ENCODE measurements at regions not wholly inside any gene's neighbourhood (a gene's known extent, or its start where the extent isn't known, plus 50 kb on each side); places are given as distances from the start of the nearest gene placed in this dataset.

DNA sequence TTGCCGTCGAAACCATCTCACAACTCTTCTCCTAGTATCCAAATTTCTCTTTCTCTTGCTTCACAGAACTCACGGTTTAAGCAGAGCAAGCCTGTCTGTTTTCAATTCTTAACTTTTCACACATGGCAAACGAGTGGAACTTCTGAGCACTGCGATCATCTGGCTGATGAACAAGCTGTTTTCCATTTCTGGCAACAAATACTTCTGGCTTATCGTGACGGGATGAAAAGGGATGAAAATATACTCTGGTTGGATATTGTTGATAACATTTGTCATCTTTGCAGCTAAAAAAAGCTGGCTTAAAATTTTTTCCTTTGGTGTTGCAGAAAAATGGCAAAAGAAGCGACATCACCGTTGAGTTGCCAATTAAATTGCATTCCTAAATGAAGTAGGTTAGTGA is 515.2 kb upstream of the JARID2 start:
- DNase-seq: peak; percentile 62

- DNase-seq: no peak
Measured at GRCh38 chr6:14731611-14732010, 514.3 kb upstream of the JARID2 start.

- no peak for DNase-seq
Measured at GRCh38 chr6:14732226-14732843, 513.5 kb upstream of the JARID2 start.

GRCh38 chr6:14732844-14733757 is 512.8 kb upstream of the JARID2 start:
- no peak for DNase-seq

GRCh38 chr6:14734052-14734415 is 511.8 kb upstream of the JARID2 start:
- DNase-seq: no peak

- no peak for DNase-seq
Measured at GRCh38 chr6:14734416-14735340, 511.2 kb upstream of the JARID2 start.

- DNase-seq: no peak
Measured at GRCh38 chr6:14735956-14736486, 509.8 kb upstream of the JARID2 start.

DNA sequence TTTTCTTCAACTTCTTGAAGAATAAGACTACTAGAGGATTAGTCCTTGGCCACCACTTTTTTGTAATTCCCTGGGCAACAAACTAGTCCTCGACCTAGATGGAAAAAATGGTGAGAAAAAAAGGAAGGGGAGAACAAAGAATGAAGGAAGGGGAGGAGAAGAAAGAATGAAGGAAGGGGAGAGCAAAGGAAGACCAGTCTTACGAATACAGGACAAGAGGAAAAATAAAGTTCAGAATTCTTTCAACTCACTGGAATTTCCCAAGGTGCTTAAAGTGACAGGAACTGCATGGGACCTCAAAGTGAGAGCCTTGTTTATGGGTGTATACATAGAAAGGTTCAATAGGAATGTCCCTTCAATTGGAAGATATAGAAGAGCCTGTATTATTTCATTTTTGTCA is 509.3 kb upstream of the JARID2 start:
- DNase-seq: no peak

- no peak for DNase-seq
Measured at GRCh38 chr6:14738497-14738896, 507.4 kb upstream of the JARID2 start.

DNA sequence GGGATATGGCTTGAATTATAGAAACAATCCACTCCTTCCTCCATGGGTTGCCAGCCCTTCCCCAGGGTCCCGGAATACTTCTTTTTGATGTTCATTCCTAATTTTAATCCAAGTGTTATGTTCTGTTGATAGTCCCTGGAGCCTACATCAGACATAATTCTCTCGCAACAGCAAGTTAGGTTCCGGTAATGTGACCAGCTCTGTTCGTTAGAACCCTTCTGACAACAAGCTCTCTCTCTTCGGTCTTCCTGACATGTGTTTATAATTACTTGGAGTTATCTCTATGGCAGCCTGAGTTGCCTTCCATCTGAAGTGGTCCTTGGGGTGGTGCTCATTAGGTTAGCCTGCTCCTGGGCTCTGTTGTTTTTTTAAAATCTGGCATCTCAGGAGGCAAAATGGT is 506.9 kb upstream of the JARID2 start:
- no peak for DNase-seq

GRCh38 chr6:14739827-14740226 is 506.0 kb upstream of the JARID2 start:
- DNase-seq: no peak

GRCh38 chr6:14742171-14742570 is 503.7 kb upstream of the JARID2 start:
- no peak for DNase-seq

DNA sequence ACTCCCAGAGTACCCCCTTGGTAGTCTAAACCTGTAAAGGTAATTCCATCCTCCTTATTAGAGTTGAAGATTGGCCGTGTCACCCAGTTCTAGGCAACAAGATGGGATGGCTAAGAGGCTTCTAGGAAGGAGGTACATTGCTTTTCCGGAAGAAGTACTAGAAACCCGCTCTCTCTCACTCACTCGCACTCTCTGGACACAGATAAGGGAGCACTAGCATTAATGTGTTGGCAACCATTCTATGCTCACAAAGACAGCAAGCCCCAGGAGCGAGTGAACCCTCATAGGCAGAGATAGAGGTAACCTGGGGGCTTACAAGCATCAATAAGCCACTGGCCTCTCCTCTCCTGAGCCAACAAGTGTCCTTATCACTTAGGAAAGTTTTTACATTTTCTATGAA is 503.2 kb upstream of the JARID2 start:
- no peak for DNase-seq

GRCh38 chr6:14743144-14743473 is 502.8 kb upstream of the JARID2 start:
- no peak for DNase-seq

GRCh38 chr6:14743474-14744211 is 502.2 kb upstream of the JARID2 start:
- no peak for DNase-seq

DNA sequence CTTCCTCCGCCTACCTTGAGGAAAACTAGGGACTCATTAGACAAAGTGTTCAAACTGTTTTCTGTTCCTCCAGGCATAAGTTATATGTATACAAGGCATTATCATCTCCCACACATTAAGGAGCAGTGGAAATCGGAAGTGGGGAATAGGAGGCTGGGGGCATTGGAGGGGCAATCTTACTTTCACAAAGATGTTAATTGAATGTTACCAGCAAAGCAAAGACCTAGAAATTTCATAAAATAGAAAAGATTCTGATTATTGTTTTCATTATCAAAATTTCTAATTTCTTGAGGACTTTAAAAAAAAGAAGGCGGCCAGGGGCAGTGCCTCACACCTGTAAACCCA is 501.7 kb upstream of the JARID2 start:
- DNase-seq: no peak

DNA sequence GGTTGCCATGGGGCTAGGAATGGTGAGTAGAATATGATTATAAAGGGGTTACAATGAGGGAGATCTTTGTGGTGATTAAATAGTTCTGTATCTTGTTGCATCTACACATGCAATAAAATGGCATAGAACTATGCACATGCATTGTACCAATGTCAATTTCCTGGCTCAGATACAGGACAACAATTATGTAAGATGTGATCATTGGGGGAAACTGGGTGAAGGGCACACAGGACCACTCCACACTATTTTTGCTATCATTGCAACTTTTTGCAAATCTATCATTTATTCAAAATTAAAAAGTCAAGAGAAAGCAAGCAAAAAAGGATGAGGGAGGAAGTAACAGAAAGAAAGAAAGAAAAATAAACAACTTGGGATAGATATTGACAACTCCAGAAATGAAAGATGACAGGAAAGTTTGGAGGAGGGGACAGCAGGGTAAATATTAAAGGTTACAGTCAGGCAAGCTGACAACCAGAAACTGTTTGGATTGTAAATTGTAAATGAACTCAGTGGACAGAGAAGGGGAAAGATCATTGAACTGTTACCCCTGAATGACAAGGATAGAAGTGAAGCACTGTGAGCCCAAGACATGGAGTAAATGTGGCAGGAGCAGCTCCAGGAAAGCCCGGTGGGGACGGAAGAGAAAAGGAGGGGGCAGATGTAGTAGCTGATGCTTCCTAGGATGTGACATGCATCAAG is 499.6 kb upstream of the JARID2 start:
- no peak for DNase-seq

- DNase-seq: no peak
Measured at GRCh38 chr6:14747881-14748520, 497.9 kb upstream of the JARID2 start.

DNA sequence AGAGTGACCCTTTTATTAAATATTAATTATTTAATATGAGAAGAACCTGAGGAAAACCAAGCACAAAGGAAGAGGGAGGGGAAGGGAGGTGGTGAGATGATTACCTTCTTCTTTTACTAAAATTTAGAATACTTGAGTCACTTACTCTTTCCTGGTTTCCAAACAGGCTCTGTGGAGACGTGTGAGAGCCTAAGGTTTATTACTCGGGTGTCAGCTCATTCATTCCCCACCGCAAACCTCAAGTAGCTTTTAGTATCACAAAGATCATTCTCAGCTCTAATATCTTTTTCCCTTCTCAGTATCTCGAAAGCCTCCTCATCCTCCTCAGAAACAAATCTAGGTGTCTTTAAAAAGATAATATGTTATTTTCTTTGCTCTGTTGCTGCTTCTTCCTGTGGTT is 497.2 kb upstream of the JARID2 start:
- no peak for DNase-seq

- DNase-seq: no peak
Measured at GRCh38 chr6:14750059-14750661, 495.7 kb upstream of the JARID2 start.

DNA sequence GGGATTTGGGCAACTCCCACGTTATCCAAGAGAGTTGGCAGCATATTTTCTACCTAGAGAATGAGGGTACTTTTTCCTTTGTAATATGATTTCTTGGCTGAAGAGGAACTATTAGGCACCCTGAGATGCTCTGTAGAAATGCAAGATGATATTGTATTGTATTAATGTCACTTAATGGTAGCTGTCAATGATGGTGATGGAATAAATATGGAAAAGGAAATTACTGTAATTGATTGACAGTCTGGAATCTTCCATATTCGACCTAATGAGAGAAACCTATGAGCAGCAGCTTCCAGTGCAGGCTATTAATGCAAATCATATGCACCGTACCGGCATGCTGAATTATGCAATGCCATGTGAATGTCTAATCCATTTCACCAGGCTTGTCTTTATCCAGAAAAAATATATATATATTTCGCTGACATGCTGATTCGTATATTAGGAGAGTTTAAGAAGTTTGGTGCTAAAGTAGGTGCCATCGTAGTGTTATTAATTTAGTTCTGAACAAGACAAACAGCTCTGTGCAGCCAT is 494.2 kb upstream of the JARID2 start:
- no peak for DNase-seq

Measured in eye (tissue), 1 donor.